NB4 (cell line): ENCODE measurements at regions not wholly inside any gene's neighbourhood (a gene's known extent, or its start where the extent isn't known, plus 50 kb on each side); places are given as distances from the start of the nearest gene placed in this dataset.
"Not testable (repeated sequence)": the region's sequence is repeated elsewhere in the genome, so short reads cannot be mapped to it uniquely, and the experiment has no call there.

Source experiments
- DNase-seq: peaks from one replicate; pipeline ENCODE4 v3.0.0; 2010; ENCODE audit warnings: low read depth
- H3K4me3 ChIP-seq: one replicate; pipeline ENCODE4 v1.5.1; 2011; ENCODE audit warnings: mild to moderate bottlenecking, low read depth, low read length, moderate library complexity
- MYC ChIP-seq: IDR thresholded peaks from 2 replicates; pipeline ENCODE4 v1.6.1; 2011; ENCODE audit warnings: low read depth, low read length
- POLR2A ChIP-seq: IDR thresholded peaks from 2 replicates; pipeline ENCODE4 v1.6.1; 2011; ENCODE audit warnings: mild to moderate bottlenecking; ENCODE audit not compliant: insufficient read length; ENCODE audit errors: extremely low read depth
- TF ChIP-seq, protein P1 (sequence below): IDR thresholded peaks from 2 replicates; pipeline ENCODE4 v1.6.1; 2011; ENCODE audit warnings: low read depth, low read length
- TF ChIP-seq, protein P2 (sequence below): IDR thresholded peaks from one replicate; pipeline ENCODE4 v1.5.1; 2012; ENCODE audit warnings: low read depth, low read length

DNA sequence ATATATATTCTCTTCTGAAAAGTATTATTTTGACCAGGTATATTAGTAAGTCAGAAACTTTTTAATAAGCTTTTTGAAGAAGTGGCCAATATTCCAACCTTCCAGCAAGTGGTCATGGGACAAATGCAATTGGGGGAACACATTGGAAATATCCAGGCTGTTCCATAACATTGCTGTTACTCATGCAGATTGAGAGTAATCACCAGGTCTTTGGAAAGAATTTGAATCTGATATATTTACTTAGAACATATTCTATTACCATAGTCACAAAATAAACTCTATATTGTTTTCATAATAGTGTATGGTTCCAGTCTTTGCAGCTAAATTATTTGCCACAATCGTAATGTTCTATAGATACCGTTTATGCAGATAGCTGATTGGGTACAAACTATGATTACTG lies 102.8 kb downstream of the TAF11L14 start:
- DNase-seq = no peak
- no peak for TF ChIP-seq POLR2A
- TF ChIP-seq, protein P1, sequence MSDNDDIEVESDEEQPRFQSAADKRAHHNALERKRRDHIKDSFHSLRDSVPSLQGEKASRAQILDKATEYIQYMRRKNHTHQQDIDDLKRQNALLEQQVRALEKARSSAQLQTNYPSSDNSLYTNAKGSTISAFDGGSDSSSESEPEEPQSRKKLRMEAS = no peak
- TF ChIP-seq MYC = no peak
- H3K4me3 ChIP-seq = no peak overlapping the region

- TF ChIP-seq, protein P2, sequence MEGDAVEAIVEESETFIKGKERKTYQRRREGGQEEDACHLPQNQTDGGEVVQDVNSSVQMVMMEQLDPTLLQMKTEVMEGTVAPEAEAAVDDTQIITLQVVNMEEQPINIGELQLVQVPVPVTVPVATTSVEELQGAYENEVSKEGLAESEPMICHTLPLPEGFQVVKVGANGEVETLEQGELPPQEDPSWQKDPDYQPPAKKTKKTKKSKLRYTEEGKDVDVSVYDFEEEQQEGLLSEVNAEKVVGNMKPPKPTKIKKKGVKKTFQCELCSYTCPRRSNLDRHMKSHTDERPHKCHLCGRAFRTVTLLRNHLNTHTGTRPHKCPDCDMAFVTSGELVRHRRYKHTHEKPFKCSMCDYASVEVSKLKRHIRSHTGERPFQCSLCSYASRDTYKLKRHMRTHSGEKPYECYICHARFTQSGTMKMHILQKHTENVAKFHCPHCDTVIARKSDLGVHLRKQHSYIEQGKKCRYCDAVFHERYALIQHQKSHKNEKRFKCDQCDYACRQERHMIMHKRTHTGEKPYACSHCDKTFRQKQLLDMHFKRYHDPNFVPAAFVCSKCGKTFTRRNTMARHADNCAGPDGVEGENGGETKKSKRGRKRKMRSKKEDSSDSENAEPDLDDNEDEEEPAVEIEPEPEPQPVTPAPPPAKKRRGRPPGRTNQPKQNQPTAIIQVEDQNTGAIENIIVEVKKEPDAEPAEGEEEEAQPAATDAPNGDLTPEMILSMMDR = no peak
- TF ChIP-seq, protein P1 = no peak
- TF ChIP-seq POLR2A (no peak), MYC (no peak)
- no peak for DNase-seq
- H3K4me3 ChIP-seq = no peak overlapping the region
These were observed 104.2 kb downstream of the TAF11L14 start for GRCh38 chr5:17738446-17738845.

- no peak for DNase-seq
- TF ChIP-seq MYC (no peak), POLR2A (no peak)
- TF ChIP-seq, protein P1 = no peak
- TF ChIP-seq, protein P2 = no peak
- H3K4me3 ChIP-seq = no peak overlapping the region
These were observed 109.5 kb downstream of the TAF11L14 start for GRCh38 chr5:17743580-17744435.

DNA sequence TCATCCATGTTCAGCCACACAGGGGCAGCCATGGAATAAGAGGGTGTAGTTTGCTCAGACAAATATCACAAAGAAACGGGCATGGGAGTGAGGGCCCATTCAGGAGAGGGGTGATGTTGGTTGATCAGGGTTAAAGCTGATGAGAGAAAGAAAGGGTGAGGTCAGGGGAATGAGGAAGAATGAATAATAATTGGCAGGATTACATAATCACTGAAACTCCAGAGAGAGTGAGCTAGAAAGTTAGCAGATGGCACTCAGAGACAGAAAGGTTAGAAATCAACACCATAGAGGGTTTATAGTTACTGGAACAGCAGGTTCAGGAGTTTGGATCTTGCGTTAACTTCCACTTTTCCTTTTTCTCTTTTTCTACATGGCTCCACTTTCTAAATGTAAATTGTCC lies 113.9 kb downstream of the TAF11L14 start:
- no peak overlapping the region for H3K4me3 ChIP-seq
- TF ChIP-seq POLR2A = no peak
- TF ChIP-seq MYC = no peak
- TF ChIP-seq, protein P2 = no peak
- TF ChIP-seq, protein P1 = no peak
- DNase-seq = peak; percentile 3

GRCh38 chr5:17748941-17749340 lies 114.7 kb downstream of the TAF11L14 start:
- no peak for DNase-seq
- no peak overlapping the region for H3K4me3 ChIP-seq
- TF ChIP-seq, protein P2 = no peak
- no peak for TF ChIP-seq MYC
- TF ChIP-seq POLR2A = no peak
- TF ChIP-seq, protein P1 = no peak

GRCh38 chr5:17755406-17755805 lies 121.1 kb downstream of the TAF11L14 start:
- not testable (repeated sequence) for H3K4me3 ChIP-seq, DNase-seq
